Activated CD4-positive, alpha-beta T cell treated with anti-CD3 and anti-CD28 coated beads, Interleukin-2, amount 10 ng/mL, durations not matched to agents 24 days and 14 days (primary cell): ENCODE measurements at regions not wholly inside any gene's neighbourhood (a gene's known extent, or its start where the extent isn't known, plus 50 kb on each side); places are given as distances from the start of the nearest gene placed in this dataset.

Source experiments
- DNase-seq: peaks from one replicate; pipeline ENCODE4 v3.0.0; 2022
- H3K27ac Mint-ChIP-seq: one replicate; pipeline ENCODE4 v1.8.0; 2022; ENCODE audit warnings: mild to moderate bottlenecking, mixed read lengths
- H3K27me3 Mint-ChIP-seq: one replicate; pipeline ENCODE4 v1.8.0; 2022; ENCODE audit warnings: mixed read lengths
- H3K36me3 Mint-ChIP-seq: one replicate; pipeline ENCODE4 v1.8.0; 2022; ENCODE audit warnings: low read depth, mild to moderate bottlenecking, mixed read lengths
- H3K4me1 Mint-ChIP-seq: one replicate; pipeline ENCODE4 v1.8.0; 2021; ENCODE audit warnings: mixed read lengths
- H3K4me3 Mint-ChIP-seq: one replicate; pipeline ENCODE4 v1.8.0; 2022; ENCODE audit warnings: mild to moderate bottlenecking, moderate library complexity, mixed read lengths
- H3K9me3 Mint-ChIP-seq: one replicate; pipeline ENCODE4 v1.8.0; 2021; ENCODE audit warnings: mixed read lengths
- intact Hi-C: fragments of 100-400 bp; cut with micrococcal nuclease; formaldehyde crosslinking; loops from one replicate; pipeline ENCODE4 v1.15.1; 2023

DNA sequence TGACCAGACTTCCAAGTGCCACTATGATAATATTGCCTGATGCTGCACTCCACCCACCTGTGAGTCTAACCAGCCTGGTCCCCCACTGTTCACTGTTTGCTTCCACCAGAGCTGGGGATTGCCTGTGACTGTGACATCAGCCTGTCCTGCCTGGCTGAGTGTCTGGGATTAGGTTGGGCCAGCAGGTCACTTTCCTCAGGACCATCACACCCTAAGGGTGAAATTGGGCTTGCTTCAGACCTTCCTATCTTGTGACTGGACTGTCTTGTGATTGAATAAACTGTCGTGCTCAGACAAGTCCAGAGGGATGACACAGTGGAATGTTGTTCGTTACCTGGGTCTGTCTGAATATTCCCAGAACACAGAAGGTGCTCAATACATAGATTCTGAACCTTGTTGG is 87.4 kb upstream of the HK2 start:
- intact Hi-C loops, result no loop called here
- Mint-ChIP-seq H3K36me3 (no peaks in the 10 kb centered on the region), H3K4me1 (no peaks in the 10 kb centered on the region), H3K27ac (no peak overlapping the region), H3K4me3 (no peak overlapping the region), H3K27me3 (peaks cover 9% of the 10 kb centered on the region), H3K9me3 (no peaks in the 10 kb centered on the region)
- no peak for DNase-seq

DNA sequence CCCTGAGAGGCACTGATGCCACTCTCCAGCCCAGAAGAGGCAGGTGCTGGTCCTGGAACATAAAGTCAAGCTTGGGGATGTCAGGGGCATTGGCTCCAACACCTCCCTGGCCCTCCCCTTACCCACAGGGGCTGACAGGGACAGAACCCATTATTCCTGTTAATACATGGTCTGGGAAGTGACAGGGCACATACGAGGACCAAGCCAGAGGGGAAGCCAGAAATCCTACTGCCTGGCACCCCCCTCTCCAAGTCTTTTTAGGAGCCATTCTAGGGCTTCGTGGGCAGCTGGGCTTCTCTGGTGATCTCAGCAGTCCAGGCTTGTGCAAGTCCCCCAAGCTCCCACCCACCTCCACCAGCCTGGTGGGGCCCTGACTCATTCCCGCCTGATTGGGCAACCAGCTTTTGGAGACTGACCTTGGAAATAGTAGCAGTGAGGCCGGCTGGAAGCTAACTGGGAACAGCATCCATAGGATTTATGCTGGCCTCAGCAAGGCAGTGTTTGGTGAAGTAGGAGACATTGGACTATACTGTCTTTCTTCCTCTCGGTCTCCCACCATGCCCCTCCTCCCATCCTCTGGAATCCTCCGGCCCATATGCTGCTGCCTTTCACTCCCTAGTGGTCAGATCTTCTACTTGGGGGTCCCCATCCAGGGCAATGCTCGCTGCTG is 86.4 kb upstream of the HK2 start:
- H3K9me3 Mint-ChIP-seq, result no peaks in the 10 kb centered on the region
- no peak overlapping the region for H3K4me3 Mint-ChIP-seq
- H3K27ac Mint-ChIP-seq, result no peak overlapping the region
- intact Hi-C loops, result no loop called here
- no peaks in the 10 kb centered on the region for H3K36me3 Mint-ChIP-seq
- H3K4me1 Mint-ChIP-seq, result no peaks in the 10 kb centered on the region
- peaks cover 11% of the 10 kb centered on the region for H3K27me3 Mint-ChIP-seq
- DNase-seq, result no peak

DNA sequence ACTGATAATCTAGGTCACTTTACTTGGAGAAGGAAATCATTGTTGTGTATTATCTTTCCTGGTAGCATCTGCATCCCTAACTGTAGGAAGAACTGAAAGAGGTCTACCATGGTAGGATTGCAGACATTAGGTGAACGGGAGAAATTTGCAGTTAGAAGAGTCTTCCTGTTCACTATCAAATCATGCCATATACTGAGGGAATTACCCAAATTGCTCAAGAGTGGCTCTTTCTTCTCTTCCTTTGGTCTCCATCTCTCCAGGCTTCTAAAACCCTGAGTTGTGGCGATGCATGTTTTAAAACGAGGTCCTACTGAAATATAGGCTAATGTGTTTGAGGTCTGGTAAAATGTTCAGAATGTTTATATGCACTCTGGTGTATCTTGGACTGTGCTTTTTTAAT is 85.3 kb upstream of the HK2 start:
- no peaks in the 10 kb centered on the region for H3K36me3 Mint-ChIP-seq
- intact Hi-C loops, result no loop called here
- H3K4me1 Mint-ChIP-seq, result no peaks in the 10 kb centered on the region
- DNase-seq, result no peak
- H3K27me3 Mint-ChIP-seq, result peaks cover 14% of the 10 kb centered on the region
- no peak overlapping the region for H3K4me3 Mint-ChIP-seq
- H3K27ac Mint-ChIP-seq, result no peak overlapping the region
- H3K9me3 Mint-ChIP-seq, result no peaks in the 10 kb centered on the region

DNA sequence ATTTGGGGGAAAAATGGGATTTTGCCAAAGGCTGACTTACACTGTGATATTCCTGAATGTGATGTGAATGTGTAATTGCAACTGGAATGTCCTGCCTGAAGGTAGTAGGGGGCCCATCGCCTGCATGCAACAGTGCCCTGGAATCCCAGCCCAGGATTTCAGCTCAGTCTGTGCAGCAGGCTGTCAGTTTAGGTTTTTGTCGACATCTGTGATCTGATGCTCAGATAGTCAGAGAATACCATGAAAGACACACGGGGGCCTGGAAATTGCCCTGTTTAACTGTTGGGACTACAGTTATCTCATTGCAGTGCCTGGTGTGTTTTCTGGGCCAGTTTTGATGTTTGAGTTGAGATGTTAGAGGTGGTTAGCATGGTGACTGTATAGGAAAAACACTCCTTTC is 84.5 kb upstream of the HK2 start:
- H3K4me3 Mint-ChIP-seq, result no peak overlapping the region
- DNase-seq, result no peak
- no peak overlapping the region for H3K27ac Mint-ChIP-seq
- H3K4me1 Mint-ChIP-seq, result no peaks in the 10 kb centered on the region
- no peaks in the 10 kb centered on the region for H3K36me3 Mint-ChIP-seq
- H3K9me3 Mint-ChIP-seq, result no peaks in the 10 kb centered on the region
- intact Hi-C loops, result no loop called here
- H3K27me3 Mint-ChIP-seq, result peaks cover 15% of the 10 kb centered on the region

DNA sequence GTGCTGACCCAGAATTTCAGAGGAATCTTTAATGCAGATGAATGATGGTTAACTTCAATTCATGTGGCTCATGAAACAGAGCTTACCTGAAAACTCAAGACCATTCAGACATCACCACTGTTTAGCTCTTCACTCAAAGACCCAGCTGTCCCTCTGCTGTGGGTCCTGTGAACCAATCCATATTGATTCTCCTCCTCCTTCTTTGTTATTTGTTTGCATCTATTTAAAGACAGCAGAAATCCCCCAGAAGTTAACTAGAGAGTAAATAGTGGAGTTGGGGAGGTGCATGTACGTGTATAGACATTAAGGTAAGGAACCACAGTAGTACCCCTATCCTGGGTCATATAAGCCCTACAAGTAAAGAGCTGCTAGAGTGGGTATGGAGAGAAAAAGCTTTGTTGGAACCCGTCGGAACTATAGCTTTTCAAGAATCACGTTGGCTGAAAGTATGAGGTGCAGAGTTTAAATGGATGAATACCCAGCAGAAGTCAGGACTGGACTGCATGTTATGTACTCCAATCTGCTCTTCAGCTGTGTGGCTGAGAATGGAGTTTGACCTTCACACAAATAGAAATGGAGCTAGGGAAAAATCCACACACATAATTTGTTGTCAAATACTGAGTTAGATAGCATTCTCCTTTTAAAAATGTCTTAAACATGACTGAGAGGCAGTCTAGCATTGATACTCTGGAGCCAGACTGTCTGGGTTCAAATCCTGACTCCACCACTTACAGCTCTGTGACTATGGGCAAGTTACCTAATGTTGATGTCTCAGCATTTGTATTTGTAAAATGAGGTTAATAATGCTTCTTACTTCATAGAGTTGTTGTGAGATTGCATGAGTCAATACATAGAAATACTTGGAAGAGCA is 81.7 kb upstream of the HK2 start:
- no peaks in the 10 kb centered on the region for H3K4me1 Mint-ChIP-seq
- DNase-seq, result no peak
- no peak overlapping the region for H3K4me3 Mint-ChIP-seq
- peaks cover 3% of the 10 kb centered on the region for H3K9me3 Mint-ChIP-seq
- H3K36me3 Mint-ChIP-seq, result peaks cover 2% of the 10 kb centered on the region
- H3K27ac Mint-ChIP-seq, result no peak overlapping the region
- H3K27me3 Mint-ChIP-seq, result peaks cover 15% of the 10 kb centered on the region
- intact Hi-C loops, result no loop called here

DNA sequence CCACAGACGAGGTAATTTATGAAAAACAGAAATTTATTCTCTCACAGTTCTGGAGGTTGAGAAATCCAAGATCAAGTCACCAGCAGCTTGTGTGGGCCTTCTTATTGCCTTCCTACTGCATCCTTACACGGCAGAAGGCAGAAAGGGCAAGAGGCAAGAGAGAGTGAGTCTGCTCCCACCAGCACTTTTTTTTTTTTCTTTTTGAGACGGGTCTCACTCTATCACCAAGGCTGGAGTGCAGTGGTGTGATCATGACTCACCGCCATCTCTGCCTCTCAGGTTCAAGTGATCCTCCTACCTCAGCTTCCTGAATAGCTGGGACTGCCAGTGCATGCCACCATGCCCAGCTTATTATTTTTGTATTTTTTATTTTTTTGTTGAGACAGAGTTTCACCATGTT is 78.5 kb upstream of the HK2 start:
- intact Hi-C loops, result no loop called here
- H3K4me3 Mint-ChIP-seq, result no peak overlapping the region
- H3K4me1 Mint-ChIP-seq, result no peaks in the 10 kb centered on the region
- H3K9me3 Mint-ChIP-seq, result peaks cover 8% of the 10 kb centered on the region
- H3K27ac Mint-ChIP-seq, result no peak overlapping the region
- DNase-seq, result no peak
- H3K36me3 Mint-ChIP-seq, result peaks cover 2% of the 10 kb centered on the region
- H3K27me3 Mint-ChIP-seq, result peaks cover 8% of the 10 kb centered on the region

DNA sequence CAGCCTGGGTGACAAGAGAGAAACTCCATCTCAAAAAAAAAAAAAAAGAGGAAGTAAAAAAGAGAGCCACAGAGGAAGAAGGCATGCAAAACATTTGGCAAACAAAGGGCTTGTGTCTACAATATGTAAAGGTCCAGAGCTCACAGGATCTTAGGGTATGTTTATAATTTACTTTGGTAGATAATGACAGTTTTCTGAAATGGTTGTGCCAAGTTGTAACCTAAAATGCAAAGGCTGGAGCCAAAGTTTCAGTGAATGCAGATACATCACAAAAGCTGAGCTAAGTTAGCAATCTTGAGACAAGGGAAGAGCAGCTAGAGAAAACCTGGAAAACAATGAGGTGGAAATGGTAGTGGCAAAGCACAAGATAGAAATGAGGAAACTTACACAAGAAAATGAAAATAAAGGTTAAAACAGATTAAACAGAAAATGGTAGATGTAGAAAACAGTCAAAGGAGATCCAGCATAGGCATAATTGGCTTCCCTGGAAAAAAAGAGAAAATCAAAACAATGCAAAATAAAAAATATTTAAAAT is 77.5 kb upstream of the HK2 start:
- no peaks in the 10 kb centered on the region for H3K4me1 Mint-ChIP-seq
- DNase-seq, result no peak
- H3K9me3 Mint-ChIP-seq, result peaks cover 8% of the 10 kb centered on the region
- no peak overlapping the region for H3K27ac Mint-ChIP-seq
- H3K36me3 Mint-ChIP-seq, result peaks cover 2% of the 10 kb centered on the region
- intact Hi-C loops, result no loop called here
- H3K27me3 Mint-ChIP-seq, result peaks cover 8% of the 10 kb centered on the region
- no peak overlapping the region for H3K4me3 Mint-ChIP-seq

DNA sequence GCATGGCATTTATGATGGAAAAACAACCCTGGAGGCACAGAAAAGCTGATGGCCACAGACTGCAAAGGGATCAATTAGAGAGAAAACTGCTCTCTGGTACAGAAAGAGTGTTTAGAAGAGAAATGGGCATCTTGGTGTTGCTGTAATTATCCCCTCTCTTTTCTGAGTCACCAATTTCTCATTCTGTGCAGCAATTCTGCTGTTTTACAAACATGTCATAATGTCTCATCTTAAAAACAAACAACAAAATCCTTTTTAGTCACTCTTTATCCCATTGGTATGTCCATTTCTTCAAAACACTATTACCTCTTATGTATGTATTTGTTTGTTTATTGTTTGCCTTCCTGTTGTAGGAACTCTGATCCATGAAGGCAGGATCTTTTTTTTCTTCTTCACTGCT is 73.9 kb upstream of the HK2 start:
- Mint-ChIP-seq H3K27ac (no peak overlapping the region), H3K4me1 (peaks cover 13% of the 10 kb centered on the region), H3K9me3 (peaks cover 8% of the 10 kb centered on the region), H3K27me3 (peaks cover 2% of the 10 kb centered on the region), H3K36me3 (peaks cover 2% of the 10 kb centered on the region), H3K4me3 (no peak overlapping the region)
- intact Hi-C loops, result no loop called here
- no peak for DNase-seq

DNA sequence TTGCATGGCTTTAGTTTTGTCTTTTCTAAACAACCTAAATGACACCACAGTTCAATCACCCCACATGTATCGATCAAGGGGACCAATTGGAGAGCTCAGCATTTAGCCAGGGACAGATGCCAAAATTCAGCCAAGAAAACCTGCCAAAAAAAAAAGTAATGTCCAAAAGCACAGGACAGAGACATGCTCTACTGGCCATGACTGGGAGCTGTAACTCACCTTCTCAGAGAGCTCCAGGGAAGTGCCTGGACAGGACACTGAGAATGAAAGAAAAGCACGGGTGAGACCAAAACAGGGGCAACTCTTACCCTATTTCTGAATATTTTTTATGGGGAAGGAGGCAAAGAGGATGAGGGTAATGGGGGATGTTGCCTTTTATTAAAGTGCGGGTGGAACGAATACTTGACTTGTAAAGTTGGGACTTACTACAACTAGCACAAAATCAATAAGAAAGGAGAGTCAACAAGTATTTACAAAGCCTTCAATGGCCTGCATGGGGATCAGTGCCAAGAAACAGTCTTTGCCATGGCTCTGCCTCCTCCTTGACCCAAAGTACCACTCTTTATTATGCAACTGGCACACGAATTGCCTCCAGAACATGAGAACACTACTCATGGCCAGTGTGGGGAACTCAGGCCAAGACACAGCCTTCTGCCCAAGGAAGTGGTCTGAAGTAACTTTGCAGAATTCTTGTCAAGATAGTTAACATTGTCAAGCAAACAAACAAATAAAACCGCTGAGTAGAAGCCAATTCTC is 72.9 kb upstream of the HK2 start:
- Mint-ChIP-seq H3K27me3 (peaks cover 2% of the 10 kb centered on the region), H3K9me3 (peaks cover 8% of the 10 kb centered on the region), H3K4me3 (no peak overlapping the region), H3K4me1 (peaks cover 17% of the 10 kb centered on the region), H3K27ac (no peak overlapping the region), H3K36me3 (peaks cover 2% of the 10 kb centered on the region)
- DNase-seq, result no peak
- intact Hi-C loops, result no loop called here

DNA sequence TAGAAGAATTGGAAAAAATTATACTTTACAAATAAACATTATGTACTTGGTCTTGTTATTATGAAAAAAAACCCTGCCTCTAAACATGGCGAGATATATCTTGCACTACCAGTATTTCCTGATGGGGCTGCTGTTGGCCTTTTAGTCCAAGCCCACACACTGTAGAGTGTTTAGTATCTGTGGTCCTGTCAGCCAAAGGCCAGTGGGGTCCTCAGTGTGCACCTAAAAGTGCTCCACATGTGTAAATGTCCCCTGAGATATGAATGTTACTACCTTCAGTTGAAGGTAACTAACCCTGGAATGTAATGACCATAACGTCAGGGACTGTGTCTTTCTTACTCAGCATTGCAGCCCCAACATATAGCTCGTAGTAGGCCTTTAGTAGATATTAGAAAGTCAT is 71.1 kb upstream of the HK2 start:
- intact Hi-C loops, result no loop called here

DNA sequence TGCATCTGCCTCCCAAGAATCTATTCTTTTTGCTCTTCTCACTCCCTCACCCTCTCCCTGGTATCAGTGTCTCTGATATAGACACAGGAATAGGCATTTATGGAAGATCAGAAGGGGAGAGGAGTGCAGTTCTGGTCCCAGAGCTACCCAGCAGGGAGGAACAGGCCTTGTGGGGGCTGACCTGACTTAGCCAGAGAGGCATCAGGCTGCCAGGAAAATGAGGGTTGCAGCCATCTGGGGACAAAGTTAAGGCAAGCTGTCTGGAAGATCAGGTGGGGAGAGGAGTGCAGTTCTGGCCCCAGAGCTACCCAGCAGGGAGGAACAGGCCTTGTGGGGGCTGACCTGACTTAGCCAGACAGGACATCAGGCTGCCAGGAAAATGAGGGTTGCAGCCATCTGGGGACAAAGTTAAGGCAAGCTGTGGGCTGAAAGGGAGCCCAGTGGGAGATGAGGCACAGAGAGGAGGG is 69.9 kb upstream of the HK2 start:
- H3K4me1 Mint-ChIP-seq, result peaks cover 17% of the 10 kb centered on the region
- intact Hi-C loops, result no loop called here
- DNase-seq, result no peak
- no peak overlapping the region for H3K27ac Mint-ChIP-seq
- H3K9me3 Mint-ChIP-seq, result peaks cover 1% of the 10 kb centered on the region
- no peak overlapping the region for H3K4me3 Mint-ChIP-seq
- H3K36me3 Mint-ChIP-seq, result no peaks in the 10 kb centered on the region
- H3K27me3 Mint-ChIP-seq, result peaks cover 5% of the 10 kb centered on the region

More for the DNA sequence above, 71.1 kb upstream of the HK2 start:
- Mint-ChIP-seq H3K36me3 (no peaks in the 10 kb centered on the region), H3K4me1 (peaks cover 17% of the 10 kb centered on the region), H3K27me3 (peaks cover 5% of the 10 kb centered on the region), H3K9me3 (peaks cover 5% of the 10 kb centered on the region), H3K27ac (no peak overlapping the region), H3K4me3 (no peak overlapping the region)
- no peak for DNase-seq

DNA sequence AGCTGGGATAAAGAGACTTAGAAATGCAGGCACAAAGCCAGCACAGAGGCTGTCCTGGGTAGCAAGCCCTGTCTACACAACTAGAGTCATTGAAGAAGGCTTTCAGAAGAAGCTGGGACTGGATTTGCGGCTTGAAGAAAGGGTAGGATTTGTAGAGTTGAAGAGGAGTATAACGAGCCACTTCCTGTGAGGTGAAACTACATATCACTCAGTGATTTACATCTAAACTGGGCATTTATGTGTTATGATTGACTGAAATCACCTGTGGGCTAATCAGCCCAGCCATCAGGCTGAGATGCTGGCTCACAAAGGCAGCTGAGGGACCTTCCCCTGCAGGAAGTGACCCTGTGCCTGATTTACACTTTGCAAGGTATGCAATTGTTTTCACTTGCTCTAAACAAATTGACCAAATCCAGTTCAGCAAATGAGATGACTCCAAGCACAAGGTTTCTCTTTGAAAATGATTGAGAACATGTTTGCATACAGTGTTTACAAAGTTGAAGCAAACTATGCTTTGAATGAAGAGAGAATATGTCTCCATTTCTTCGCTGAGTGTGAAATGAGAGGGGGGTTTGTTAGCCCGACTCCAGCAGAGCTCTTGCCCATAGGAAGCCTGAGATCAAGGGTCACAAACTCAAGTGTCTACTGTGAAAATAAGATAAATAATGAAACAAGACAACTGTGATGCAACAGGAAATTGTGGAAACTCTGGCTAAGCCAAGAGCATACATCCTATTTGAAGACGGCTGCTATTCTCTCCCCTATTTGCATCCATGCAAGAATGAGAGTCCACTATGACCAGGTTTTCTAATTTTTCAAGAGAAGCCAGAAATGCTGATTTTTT is 69.3 kb upstream of the HK2 start:
- peaks cover 17% of the 10 kb centered on the region for H3K4me1 Mint-ChIP-seq
- no peaks in the 10 kb centered on the region for H3K9me3 Mint-ChIP-seq
- H3K4me3 Mint-ChIP-seq, result no peak overlapping the region
- intact Hi-C loops, result no loop called here
- H3K27me3 Mint-ChIP-seq, result peaks cover 5% of the 10 kb centered on the region
- DNase-seq, result no peak
- no peak overlapping the region for H3K27ac Mint-ChIP-seq
- no peaks in the 10 kb centered on the region for H3K36me3 Mint-ChIP-seq

DNA sequence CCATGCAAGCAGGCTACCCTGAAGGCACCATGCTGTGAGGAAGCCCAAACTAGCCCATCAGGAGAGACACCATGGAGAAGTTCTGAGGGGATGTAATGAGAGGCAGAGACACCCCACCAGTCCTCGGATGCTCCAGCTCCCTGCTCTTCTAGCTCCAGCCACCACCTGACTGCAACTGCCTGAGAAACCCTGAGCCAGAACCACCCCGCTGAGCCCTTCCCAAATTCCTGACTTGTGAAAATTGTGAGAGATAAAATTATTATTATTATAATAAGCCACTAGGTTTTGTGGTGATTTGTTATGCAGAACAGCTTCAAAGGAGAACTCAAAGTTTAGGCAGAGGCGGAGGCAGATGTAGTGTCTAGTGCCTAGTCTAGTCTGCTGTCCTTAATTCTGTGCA is 67.1 kb upstream of the HK2 start:
- H3K9me3 Mint-ChIP-seq, result no peaks in the 10 kb centered on the region
- DNase-seq, result no peak
- peaks cover 3% of the 10 kb centered on the region for H3K27me3 Mint-ChIP-seq
- intact Hi-C loops, result no loop called here
- no peak overlapping the region for H3K27ac Mint-ChIP-seq
- H3K4me3 Mint-ChIP-seq, result no peak overlapping the region
- H3K4me1 Mint-ChIP-seq, result peaks cover 17% of the 10 kb centered on the region
- no peaks in the 10 kb centered on the region for H3K36me3 Mint-ChIP-seq
